GM12874 (cell line): ENCODE measurements at regions not wholly inside any gene's neighbourhood (a gene's known extent, or its start where the extent isn't known, plus 50 kb on each side); places are given as distances from the start of the nearest gene placed in this dataset.

Source experiments
- TF ChIP-seq, protein P1 (sequence below): IDR thresholded peaks from 2 replicates; pipeline ENCODE4 v1.5.1; 2011; ENCODE audit warnings: low read depth, mild to moderate bottlenecking, control low read depth, low read length, moderate library complexity; ENCODE audit not compliant: insufficient read depth

DNA sequence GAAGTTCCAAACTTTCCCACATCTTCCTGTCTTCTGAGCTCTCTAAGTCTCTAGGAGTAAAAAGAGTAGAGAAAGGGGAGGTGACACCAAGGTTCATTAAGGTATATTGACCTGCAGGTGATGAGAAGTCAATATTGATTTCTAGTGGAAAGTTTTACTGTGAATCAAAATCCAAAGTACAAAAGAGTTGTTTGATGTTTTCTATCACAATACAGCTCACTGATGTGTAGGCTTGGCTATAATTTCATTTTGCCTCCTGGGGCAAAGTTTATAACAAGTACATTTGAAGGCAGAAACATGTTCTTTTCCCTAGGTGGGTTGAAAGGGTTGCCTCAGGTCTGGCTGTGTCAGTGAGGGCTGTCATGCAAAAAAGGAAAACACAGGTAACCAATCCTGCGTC, 65.2 kb upstream of the LRPPRC start:
- TF ChIP-seq, protein P1, sequence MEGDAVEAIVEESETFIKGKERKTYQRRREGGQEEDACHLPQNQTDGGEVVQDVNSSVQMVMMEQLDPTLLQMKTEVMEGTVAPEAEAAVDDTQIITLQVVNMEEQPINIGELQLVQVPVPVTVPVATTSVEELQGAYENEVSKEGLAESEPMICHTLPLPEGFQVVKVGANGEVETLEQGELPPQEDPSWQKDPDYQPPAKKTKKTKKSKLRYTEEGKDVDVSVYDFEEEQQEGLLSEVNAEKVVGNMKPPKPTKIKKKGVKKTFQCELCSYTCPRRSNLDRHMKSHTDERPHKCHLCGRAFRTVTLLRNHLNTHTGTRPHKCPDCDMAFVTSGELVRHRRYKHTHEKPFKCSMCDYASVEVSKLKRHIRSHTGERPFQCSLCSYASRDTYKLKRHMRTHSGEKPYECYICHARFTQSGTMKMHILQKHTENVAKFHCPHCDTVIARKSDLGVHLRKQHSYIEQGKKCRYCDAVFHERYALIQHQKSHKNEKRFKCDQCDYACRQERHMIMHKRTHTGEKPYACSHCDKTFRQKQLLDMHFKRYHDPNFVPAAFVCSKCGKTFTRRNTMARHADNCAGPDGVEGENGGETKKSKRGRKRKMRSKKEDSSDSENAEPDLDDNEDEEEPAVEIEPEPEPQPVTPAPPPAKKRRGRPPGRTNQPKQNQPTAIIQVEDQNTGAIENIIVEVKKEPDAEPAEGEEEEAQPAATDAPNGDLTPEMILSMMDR: no peak

DNA sequence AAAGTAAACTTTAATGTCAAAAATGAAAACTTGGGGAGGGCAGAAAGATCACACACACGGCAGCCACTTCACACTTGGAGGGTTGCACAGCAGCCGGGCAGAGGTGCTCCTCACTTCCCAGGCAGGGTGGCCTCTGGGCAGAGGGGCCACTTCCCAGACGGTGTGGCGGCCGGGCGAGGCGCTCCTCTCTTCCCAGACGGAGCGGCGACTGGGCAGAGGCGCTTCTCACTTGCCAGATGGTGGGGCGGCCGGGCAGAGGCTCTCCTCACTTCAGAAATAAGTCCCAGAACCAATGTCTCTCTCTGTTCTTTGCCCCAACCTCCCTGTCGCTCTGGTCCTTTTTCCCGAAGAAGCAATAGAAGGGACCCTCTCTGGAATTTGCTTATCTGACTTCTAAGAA, 65.7 kb upstream of the LRPPRC start:
- TF ChIP-seq, protein P1: no peak

DNA sequence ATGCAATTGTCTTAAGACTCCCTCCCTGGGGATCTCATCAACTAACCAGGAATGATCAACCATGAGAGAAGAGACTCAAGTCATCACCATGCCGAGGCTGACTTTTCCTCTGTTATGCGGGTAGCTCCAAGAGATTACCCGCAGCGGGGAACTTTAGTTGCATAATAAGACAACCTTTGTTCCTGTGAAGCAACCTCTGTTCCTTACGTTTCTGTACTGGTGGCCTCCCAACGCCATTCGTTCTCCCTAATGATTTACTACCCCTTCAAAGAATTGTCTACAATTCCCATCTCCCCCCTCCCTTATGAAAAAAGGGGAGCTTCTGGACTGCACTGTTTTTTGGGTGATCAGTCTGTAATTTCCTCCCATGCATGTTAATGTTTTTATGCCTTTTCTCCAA, 66.1 kb upstream of the LRPPRC start:
- TF ChIP-seq, protein P1: no peak

DNA sequence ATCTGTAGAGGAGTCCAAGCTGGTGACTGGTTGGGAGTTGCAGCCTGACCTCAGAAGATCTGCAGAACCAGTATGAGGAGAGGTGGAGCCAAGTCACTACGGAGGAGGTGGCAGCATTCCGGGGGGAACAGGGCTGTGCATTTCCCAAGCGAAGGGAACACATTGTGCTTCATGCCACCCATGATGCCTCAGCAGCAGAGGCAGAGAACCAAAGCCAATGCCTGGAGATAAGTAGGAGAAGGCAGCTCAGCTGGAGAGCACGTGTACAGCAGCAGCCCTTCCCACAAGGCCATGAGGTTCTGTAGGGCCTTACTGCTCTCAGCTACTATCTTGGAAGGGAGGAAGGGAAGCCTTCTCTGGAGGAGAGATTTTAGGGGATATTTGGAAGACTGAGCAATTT, 67.2 kb upstream of the LRPPRC start:
- TF ChIP-seq, protein P1: no peak

DNA sequence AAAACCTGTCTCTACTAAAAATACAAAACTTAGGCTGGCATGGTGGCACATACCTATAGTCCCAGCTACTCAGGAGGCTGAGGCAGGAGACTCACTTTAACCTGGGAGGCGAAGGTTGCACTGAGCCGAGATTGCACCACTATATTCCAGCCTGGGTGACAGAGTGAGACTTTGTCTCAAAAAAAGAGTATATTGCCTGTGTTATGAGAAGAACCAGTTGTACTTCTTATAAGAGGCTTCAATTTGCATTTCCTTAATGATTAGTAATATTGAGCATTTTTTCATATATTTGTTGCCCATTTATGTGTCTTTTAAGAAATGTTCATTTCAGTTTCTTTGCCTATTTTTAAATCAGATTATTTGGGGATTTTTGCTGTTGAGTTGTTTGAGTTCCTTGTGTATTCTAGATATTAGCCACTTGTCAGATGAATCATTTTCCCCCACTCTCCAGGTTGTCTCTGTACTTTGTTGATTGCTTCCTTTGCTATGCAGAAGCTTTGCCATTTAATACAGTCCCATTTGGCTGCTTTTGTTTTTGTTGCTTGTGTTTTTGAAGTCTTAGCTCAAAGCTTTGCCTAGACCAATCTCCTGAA, 75.8 kb upstream of the LRPPRC start:
- TF ChIP-seq, protein P1: no peak

DNA sequence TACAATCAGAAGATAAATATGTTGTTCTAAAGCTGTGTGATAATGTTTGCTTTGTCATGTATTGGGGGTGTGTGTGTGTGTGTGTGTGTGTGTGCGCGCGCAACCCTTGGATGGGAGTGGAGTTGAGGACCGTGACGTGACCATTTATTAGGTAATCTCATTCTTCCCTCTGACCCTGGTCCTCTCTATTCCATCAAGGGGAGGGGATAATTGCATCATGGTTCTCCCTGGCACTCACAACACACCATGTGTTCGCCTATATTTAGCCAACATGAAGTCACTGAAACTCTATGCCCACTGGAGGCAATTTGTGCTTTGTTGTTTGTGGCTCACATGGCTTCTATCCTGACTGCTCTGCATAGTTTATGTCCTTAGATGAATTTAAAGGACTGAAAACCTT, 79.8 kb upstream of the LRPPRC start:
- TF ChIP-seq, protein P1: no peak

DNA sequence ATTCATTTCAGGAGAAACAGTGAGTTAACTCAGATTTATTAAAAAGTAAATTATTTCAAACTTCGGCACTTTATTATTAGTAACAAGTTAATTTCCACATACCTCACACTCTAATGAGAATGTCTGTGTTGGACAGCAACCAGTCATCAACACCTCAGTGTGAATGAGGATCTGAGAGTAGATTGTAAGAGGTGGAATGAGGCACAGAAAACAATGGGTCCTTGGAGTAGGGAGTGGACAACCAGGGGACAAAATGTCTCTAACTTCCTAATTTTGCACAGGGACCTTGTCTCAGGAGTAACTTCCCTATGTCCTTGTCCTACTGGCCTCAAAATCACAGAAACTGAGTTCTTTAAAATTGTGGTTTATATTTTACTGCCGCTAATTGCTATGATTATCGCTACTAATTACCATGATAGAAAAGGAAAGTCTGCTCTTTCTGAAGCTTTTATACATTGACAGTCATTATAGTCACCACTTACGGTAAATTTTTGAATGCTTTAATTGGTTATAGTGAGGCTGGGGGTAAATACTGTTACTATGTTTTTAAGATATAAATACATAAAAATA, 82.2 kb upstream of the LRPPRC start:
- TF ChIP-seq, protein P1: no peak
